ENCODE measurements at regions not wholly inside any gene's neighbourhood (a gene's known extent, or its start where the extent isn't known, plus 50 kb on each side); places are given as distances from the start of the nearest gene placed in this dataset.
"Not testable (repeated sequence)": the region's sequence is repeated elsewhere in the genome, so short reads cannot be mapped to it uniquely, and the experiment has no call there.

- no peaks in the 10 kb centered on the region for H3K9me3 ChIP-seq (ENCODE audit: insufficient read depth, low read depth, low read length)
- no peaks in the 10 kb centered on the region for H3K27me3 ChIP-seq (ENCODE audit: insufficient read depth, low read length)
- no peak overlapping the region for H3K27ac ChIP-seq (ENCODE audit: low read depth, low read length)
- no peaks in the 10 kb centered on the region for H3K36me3 ChIP-seq (ENCODE audit: insufficient read depth, low read length)
- H3K4me1 ChIP-seq (ENCODE audit: insufficient read depth, low read length): no peaks in the 10 kb centered on the region
- H3K4me3 ChIP-seq (ENCODE audit: low read length): no peak overlapping the region
- H3K9ac ChIP-seq (ENCODE audit: low read depth, low read length): no peak overlapping the region
- WGBS: 94% methylated on average over 5 of the region's 5 CpGs
Measured at GRCh38 chr2:125658583-125658982, 997.4 kb upstream of the GYPC start.

DNA sequence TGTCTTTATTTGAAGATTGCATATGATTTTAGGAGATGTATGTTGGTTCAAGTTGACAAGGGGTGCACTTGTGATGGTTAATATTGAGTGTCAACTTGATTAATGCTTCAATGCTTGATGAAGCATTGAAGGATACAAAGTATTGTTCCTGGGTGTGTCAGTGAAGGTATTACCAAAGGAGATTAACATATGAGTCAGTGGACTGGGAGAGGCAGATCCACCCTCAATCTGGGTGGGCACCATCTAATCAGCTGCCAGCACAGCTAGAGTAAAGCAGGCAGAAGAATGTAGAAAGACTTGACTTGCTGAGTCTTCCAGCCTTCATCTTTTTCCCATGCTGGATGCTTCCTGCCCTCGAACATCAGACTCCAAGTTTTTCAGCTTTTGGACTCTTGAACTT, 995.6 kb upstream of the GYPC start:
- not testable (repeated sequence) for H3K9ac ChIP-seq (ENCODE audit: low read depth, low read length); H3K4me3 ChIP-seq (ENCODE audit: low read length); H3K36me3 ChIP-seq (ENCODE audit: insufficient read depth, low read length); H3K27me3 ChIP-seq (ENCODE audit: insufficient read depth, low read length); H3K27ac ChIP-seq (ENCODE audit: low read depth, low read length); H3K4me1 ChIP-seq (ENCODE audit: insufficient read depth, low read length); H3K9me3 ChIP-seq (ENCODE audit: insufficient read depth, low read depth, low read length)
- 83% methylated on average over 1 of the region's 1 CpG for WGBS

- H3K4me3 ChIP-seq (ENCODE audit: low read length): no peak overlapping the region
- H3K27me3 ChIP-seq (ENCODE audit: insufficient read depth, low read length): no peaks in the 10 kb centered on the region
- no peaks in the 10 kb centered on the region for H3K9me3 ChIP-seq (ENCODE audit: insufficient read depth, low read depth, low read length)
- no peak overlapping the region for H3K9ac ChIP-seq (ENCODE audit: low read depth, low read length)
- H3K4me1 ChIP-seq (ENCODE audit: insufficient read depth, low read length): no peaks in the 10 kb centered on the region
- H3K36me3 ChIP-seq (ENCODE audit: insufficient read depth, low read length): no peaks in the 10 kb centered on the region
- 77% methylated on average over 3 of the region's 3 CpGs for WGBS
- H3K27ac ChIP-seq (ENCODE audit: low read depth, low read length): no peak overlapping the region
Measured at GRCh38 chr2:125667630-125668029, 988.3 kb upstream of the GYPC start.

GRCh38 chr2:125679903-125680302, 976.1 kb upstream of the GYPC start:
- no peak overlapping the region for H3K4me3 ChIP-seq (ENCODE audit: low read length)
- no peaks in the 10 kb centered on the region for H3K27me3 ChIP-seq (ENCODE audit: insufficient read depth, low read length)
- H3K36me3 ChIP-seq (ENCODE audit: insufficient read depth, low read length): no peaks in the 10 kb centered on the region
- H3K27ac ChIP-seq (ENCODE audit: low read depth, low read length): no peak overlapping the region
- no peaks in the 10 kb centered on the region for H3K4me1 ChIP-seq (ENCODE audit: insufficient read depth, low read length)
- WGBS: 82% methylated on average over 3 of the region's 4 CpGs
- no peaks in the 10 kb centered on the region for H3K9me3 ChIP-seq (ENCODE audit: insufficient read depth, low read depth, low read length)
- no peak overlapping the region for H3K9ac ChIP-seq (ENCODE audit: low read depth, low read length)

GRCh38 chr2:125680809-125681208, 975.1 kb upstream of the GYPC start:
- Histone ChIP-seq H3K9ac (ENCODE audit: low read depth, low read length) (no peak overlapping the region), H3K36me3 (ENCODE audit: insufficient read depth, low read length) (no peaks in the 10 kb centered on the region), H3K27ac (ENCODE audit: low read depth, low read length) (no peak overlapping the region), H3K27me3 (ENCODE audit: insufficient read depth, low read length) (no peaks in the 10 kb centered on the region), H3K4me1 (ENCODE audit: insufficient read depth, low read length) (no peaks in the 10 kb centered on the region), H3K9me3 (ENCODE audit: insufficient read depth, low read depth, low read length) (no peaks in the 10 kb centered on the region), H3K4me3 (ENCODE audit: low read length) (no peak overlapping the region)
- 96% methylated on average over 4 of the region's 4 CpGs for WGBS

DNA sequence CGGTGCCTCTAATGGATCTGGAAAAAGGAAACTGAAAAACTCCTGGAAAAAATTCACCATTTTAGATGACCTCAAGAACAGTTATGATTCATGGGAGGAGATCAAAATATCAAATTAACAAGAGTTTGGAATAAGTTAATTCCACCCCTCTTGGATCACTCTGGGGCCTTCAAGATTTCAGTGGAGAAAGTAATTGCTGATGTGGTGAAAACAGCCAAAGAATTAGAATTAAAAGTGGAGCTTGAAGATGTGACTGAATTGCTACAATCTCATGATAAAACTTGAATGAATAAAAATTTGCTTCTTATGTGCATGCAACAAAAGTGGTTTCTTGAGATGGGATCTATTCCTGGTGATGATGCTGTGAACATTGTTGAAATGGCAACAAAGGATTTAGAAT, 974.4 kb upstream of the GYPC start:
- no peaks in the 10 kb centered on the region for H3K27me3 ChIP-seq (ENCODE audit: insufficient read depth, low read length)
- H3K4me1 ChIP-seq (ENCODE audit: insufficient read depth, low read length): no peaks in the 10 kb centered on the region
- H3K9ac ChIP-seq (ENCODE audit: low read depth, low read length): no peak overlapping the region
- no peak overlapping the region for H3K27ac ChIP-seq (ENCODE audit: low read depth, low read length)
- 80% methylated on average over 1 of the region's 1 CpG for WGBS
- no peaks in the 10 kb centered on the region for H3K36me3 ChIP-seq (ENCODE audit: insufficient read depth, low read length)
- no peaks in the 10 kb centered on the region for H3K9me3 ChIP-seq (ENCODE audit: insufficient read depth, low read depth, low read length)
- H3K4me3 ChIP-seq (ENCODE audit: low read length): no peak overlapping the region

GRCh38 chr2:125681976-125682805, 973.8 kb upstream of the GYPC start:
- H3K9me3 ChIP-seq (ENCODE audit: insufficient read depth, low read depth, low read length): no peaks in the 10 kb centered on the region
- H3K9ac ChIP-seq (ENCODE audit: low read depth, low read length): no peak overlapping the region
- no peak overlapping the region for H3K4me3 ChIP-seq (ENCODE audit: low read length)
- no peak overlapping the region for H3K27ac ChIP-seq (ENCODE audit: low read depth, low read length)
- H3K36me3 ChIP-seq (ENCODE audit: insufficient read depth, low read length): no peaks in the 10 kb centered on the region
- H3K27me3 ChIP-seq (ENCODE audit: insufficient read depth, low read length): no peaks in the 10 kb centered on the region
- 98% methylated on average over 3 of the region's 3 CpGs for WGBS
- H3K4me1 ChIP-seq (ENCODE audit: insufficient read depth, low read length): no peaks in the 10 kb centered on the region

GRCh38 chr2:125684256-125684655, 971.7 kb upstream of the GYPC start:
- Histone ChIP-seq H3K9me3 (ENCODE audit: insufficient read depth, low read depth, low read length) (no peaks in the 10 kb centered on the region), H3K27ac (ENCODE audit: low read depth, low read length) (no peak overlapping the region), H3K4me3 (ENCODE audit: low read length) (no peak overlapping the region), H3K36me3 (ENCODE audit: insufficient read depth, low read length) (no peaks in the 10 kb centered on the region), H3K9ac (ENCODE audit: low read depth, low read length) (no peak overlapping the region), H3K4me1 (ENCODE audit: insufficient read depth, low read length) (no peaks in the 10 kb centered on the region), H3K27me3 (ENCODE audit: insufficient read depth, low read length) (no peaks in the 10 kb centered on the region)
- WGBS: 100% methylated on average over 2 of the region's 2 CpGs

GRCh38 chr2:125684932-125685331, 971.0 kb upstream of the GYPC start:
- Histone ChIP-seq H3K9me3 (ENCODE audit: insufficient read depth, low read depth, low read length) (no peaks in the 10 kb centered on the region), H3K9ac (ENCODE audit: low read depth, low read length) (no peak overlapping the region), H3K4me3 (ENCODE audit: low read length) (no peak overlapping the region), H3K27ac (ENCODE audit: low read depth, low read length) (no peak overlapping the region), H3K27me3 (ENCODE audit: insufficient read depth, low read length) (no peaks in the 10 kb centered on the region), H3K36me3 (ENCODE audit: insufficient read depth, low read length) (no peaks in the 10 kb centered on the region), H3K4me1 (ENCODE audit: insufficient read depth, low read length) (no peaks in the 10 kb centered on the region)
- WGBS: 85% methylated on average over 2 of the region's 2 CpGs

- Histone ChIP-seq H3K4me3 (ENCODE audit: low read length) (no peak overlapping the region), H3K9me3 (ENCODE audit: insufficient read depth, low read depth, low read length) (no peaks in the 10 kb centered on the region), H3K36me3 (ENCODE audit: insufficient read depth, low read length) (no peaks in the 10 kb centered on the region), H3K9ac (ENCODE audit: low read depth, low read length) (no peak overlapping the region), H3K27me3 (ENCODE audit: insufficient read depth, low read length) (no peaks in the 10 kb centered on the region), H3K4me1 (ENCODE audit: insufficient read depth, low read length) (no peaks in the 10 kb centered on the region), H3K27ac (ENCODE audit: low read depth, low read length) (no peak overlapping the region)
- WGBS: no CpG with 5 or more reads among the region's 2 CpGs
Measured at GRCh38 chr2:125696560-125696959, 959.4 kb upstream of the GYPC start.

- Histone ChIP-seq H3K4me1 (ENCODE audit: insufficient read depth, low read length) (no peaks in the 10 kb centered on the region), H3K4me3 (ENCODE audit: low read length) (no peak overlapping the region), H3K27ac (ENCODE audit: low read depth, low read length) (no peak overlapping the region), H3K9ac (ENCODE audit: low read depth, low read length) (no peak overlapping the region), H3K9me3 (ENCODE audit: insufficient read depth, low read depth, low read length) (no peaks in the 10 kb centered on the region), H3K27me3 (ENCODE audit: insufficient read depth, low read length) (no peaks in the 10 kb centered on the region), H3K36me3 (ENCODE audit: insufficient read depth, low read length) (no peaks in the 10 kb centered on the region)
- WGBS: no CpG with 5 or more reads among the region's 1 CpG
Measured at GRCh38 chr2:125698280-125698679, 957.7 kb upstream of the GYPC start.

GRCh38 chr2:125701070-125701469, 954.9 kb upstream of the GYPC start:
- no peak overlapping the region for H3K27ac ChIP-seq (ENCODE audit: low read depth, low read length)
- no CpG with 5 or more reads among the region's 2 CpGs for WGBS
- H3K27me3 ChIP-seq (ENCODE audit: insufficient read depth, low read length): no peaks in the 10 kb centered on the region
- H3K9ac ChIP-seq (ENCODE audit: low read depth, low read length): no peak overlapping the region
- H3K9me3 ChIP-seq (ENCODE audit: insufficient read depth, low read depth, low read length): no peaks in the 10 kb centered on the region
- H3K4me3 ChIP-seq (ENCODE audit: low read length): no peak overlapping the region
- no peaks in the 10 kb centered on the region for H3K36me3 ChIP-seq (ENCODE audit: insufficient read depth, low read length)
- no peaks in the 10 kb centered on the region for H3K4me1 ChIP-seq (ENCODE audit: insufficient read depth, low read length)
